GM21529 (cell line): ENCODE measurements at regions not wholly inside any gene's neighbourhood (a gene's known extent, or its start where the extent isn't known, plus 50 kb on each side); places are given as distances from the start of the nearest gene placed in this dataset.
"Not testable (repeated sequence)": the region's sequence is repeated elsewhere in the genome, so short reads cannot be mapped to it uniquely, and the experiment has no call there.

ENCODE experiments used
- ATAC-seq: cut with Tn5 transposase; IDR thresholded peaks from one replicate; pipeline ENCODE4 v1.9.1; 2021; ENCODE audit not compliant: unreplicated experiment

DNA sequence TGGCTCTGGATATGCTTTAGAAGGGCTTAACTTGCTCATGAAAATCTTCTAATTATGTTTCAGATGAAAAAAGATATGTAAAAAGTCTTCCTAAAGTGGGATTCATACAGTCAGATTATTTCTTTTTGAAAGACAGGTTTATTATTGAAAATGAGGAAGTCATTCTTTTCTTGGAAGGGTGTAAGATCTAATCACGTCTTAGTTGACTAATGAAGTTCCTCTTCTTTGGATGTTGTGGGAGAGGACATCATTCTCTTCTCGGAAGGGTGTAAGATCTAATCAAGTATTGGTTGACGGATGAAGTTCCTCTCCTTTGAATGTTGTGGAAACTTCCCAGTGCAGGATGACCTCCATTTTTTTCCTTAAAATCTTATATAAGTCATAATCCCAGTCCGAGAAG is 74.9 kb downstream of the ALG10 start:
- no peak for ATAC-seq

DNA sequence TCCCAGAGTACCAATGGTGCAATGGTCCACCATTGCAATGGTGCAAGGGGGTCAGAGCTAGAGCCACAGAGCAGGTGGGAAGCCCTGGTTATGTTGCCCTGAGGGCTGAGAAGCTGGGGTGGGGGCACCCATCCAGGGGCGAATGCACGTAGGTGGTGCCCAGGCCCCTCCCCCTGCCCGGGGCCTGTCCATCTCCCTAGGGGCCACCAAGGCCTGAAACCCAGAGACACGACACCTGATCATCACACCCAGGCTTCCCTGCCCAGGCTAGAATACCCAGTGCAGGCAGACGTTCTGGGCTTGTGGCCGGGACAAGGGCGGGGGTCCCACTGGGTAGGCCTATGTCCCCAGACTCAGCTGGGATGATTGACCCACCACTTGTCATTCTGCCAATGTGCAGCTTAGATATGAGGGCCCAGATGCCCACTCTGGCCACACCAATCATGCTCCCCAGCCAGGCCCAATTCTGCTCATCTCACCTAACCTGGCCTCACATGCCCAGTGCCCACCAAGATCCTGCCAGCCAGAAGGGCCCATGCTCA is 83.2 kb downstream of the ALG10 start:
- no peak for ATAC-seq

DNA sequence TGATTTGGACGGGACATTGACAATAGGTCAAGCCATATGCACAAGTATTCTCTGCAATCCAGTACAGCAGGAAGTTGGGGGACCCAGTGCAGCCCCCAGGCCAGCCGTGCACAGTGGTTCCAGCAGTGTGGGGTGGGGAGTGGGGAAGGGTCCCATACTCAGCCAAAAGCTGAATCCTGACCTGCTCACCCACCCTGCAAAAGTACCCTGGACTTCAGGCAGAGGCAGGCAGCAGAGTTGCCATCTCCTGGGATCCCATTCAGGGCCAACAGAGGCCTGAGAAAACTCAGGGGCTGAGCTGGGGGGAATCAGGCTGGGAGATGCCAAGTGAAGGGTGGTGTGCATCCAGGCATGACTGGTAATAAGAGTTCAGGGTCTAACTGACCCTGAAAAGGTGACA is 83.9 kb downstream of the ALG10 start:
- no peak for ATAC-seq

DNA sequence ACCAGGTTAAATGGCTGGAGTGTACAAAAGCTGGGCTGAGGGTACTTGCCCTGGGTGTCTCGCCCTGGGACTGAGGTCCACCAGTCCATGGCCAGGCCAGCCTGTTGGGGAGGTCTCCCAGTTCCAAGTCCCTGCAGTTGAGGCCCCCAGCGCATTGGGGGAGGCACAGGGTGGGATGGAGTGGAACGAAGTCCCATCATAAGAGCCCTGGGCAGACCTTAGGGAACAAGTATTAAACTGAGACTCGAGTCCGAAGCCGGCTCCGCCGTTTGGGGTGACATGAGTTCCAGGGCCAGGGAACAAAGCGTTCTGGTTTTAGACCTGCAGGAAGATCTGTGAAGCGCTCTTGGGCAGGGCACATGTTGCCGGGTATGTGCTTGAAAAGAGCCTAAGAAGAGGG is 84.7 kb downstream of the ALG10 start:
- ATAC-seq: no peak

DNA sequence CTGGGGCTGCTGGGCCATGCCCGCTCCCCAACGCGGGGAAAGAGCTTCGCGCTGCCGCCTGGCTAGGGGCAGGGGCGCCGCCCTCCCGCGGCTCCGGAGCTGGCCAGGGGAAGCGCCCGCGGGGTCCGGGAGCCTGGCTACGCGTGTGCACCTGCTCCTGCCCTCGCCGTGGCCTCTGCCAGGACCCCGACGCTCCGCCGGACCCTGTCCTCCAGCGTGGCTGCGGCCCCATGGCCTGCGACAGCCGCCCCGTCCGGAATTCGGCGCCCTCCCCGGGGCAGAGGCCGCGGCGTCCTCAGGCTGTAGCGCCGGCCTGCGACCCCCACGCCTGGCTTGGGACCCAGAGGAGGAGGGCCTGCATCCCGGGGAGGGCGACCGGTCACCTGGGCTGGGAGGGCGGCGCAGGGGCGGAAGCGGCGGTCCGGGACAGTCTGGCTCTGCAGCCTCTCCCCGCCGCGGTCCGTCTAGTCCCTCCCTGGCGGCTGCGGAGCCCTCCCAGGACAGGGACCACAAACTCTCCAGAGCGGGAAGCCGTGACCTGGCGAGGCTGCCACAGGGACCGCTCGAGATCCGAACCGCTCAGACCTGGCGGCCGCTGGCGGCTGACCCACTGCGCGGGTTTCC is 85.6 kb downstream of the ALG10 start:
- ATAC-seq: no peak

DNA sequence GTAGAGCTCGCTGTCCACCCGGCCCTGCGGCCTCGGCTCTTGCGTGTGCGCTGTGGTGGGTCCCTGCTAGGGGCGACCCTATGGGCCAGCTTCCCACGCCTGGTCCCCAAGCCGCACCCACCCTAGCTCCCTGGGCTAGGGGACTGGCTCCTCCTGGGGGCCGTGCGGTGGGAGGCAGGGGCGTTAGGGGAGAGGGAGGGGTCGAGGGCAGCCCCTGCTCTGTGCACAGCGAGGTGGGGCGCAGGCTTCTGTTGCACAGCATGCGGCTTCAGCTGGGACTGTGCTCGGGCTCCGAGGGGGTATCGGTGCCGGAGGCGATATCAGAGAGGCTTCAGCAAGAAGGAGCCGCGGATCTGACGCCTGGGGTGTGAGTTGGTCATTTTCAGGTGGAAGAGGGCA is 86.1 kb downstream of the ALG10 start:
- no peak for ATAC-seq

DNA sequence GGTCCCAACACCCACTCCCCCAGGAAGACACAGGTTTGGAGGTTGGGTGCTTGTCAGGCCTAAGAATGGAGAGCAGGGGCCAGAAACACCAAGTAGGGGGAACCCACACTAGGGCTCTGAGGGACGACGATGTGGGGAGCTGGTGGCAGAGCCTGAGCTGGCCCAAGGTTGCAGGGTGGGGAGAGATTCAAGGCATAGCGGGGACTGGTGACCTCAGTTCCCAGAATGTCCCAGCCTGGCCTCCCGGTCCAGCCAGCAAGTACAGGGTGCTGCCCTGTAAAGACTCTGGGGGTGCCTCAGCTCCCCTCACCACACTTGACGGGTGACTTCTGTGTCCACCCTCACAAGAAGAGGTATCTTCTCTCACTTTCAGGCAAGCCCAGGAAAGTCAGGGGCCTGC is 86.7 kb downstream of the ALG10 start:
- no peak for ATAC-seq

DNA sequence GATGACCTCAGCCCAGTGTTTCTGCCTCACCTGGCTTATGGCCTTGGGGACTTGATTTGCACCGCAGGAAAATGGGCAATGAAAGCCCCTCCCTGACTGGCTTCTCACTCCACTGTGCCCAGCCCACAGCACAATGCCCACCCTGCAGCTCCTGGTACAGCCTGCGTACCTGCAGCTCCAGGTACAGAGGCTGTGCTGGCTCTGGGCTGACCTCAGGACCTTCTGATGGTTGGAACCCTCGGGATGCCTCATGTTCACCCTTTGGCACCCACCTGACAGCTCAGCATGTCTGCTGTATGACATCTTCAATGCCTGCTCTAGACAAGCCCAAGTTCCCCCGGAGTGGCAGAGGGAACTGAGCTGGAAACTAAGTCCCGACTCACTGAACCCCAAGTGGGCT is 87.1 kb downstream of the ALG10 start:
- ATAC-seq: no peak

DNA sequence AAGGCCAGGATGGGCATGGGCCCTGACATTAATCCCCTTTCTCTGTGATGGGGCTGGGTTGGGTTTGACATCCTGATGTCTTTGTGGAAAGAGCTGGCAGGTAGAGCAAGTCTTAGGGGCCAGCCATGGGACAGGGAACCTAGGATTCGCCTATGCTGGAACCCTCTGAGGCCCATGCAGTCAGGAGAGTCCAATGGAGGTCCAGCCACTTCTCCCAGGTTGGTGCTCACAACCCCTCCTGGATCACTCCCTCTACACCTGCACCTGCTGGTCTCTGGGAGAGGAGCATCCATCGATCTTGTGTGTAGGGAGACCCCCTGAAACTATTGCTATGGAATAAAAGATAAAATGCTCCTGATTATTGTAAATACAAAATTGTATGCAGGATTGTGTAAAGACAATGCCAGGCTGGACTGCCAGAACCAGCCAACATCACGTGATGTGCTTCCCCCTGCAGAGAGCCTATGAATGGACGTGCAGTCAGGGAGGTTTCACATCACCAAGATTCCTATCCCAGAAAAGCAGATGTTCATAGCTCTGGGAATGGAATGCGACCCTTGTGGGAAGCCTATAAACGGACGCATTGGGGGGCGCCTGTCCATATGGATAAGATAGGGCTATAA is 87.7 kb downstream of the ALG10 start:
- ATAC-seq: not testable (repeated sequence)

DNA sequence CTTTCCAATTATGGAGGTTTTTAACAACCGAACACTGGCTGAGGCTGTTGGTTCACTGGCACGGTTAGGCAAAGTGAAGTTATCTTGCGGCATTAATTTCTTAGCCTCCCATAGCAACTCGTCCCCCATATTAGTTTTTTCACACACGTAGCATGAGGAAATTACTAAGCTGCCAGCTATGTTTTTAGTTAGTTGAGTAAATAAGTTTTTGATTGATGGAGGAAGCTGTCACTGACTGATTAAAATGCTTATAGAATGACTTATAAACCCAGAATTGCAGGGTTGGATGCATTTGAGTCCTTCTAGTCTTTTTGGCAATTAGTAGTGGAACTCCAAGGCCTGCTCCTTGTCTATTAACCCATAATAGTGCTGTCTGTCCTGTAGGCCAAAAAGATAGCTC is 97.1 kb downstream of the ALG10 start:
- ATAC-seq: no peak

DNA sequence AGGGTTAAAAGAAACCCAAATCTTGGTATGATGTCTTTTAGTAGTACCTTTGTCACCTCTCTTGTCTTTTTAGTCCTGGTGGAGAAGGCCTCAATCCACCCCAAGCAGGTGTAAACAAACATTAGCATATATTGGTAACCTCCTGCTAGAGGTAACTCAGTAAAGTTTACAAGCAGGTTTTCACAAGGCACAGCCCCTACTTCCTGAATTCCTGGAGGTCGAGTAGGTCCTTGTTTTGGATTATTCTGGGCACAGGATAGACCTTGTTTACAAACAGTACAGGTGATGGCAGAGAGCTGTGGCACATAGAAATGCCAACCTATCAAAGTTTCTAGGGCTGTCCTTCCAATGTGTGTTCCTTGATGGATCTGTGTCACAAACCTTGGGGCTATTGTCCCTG is 99.1 kb downstream of the ALG10 start:
- no peak for ATAC-seq

DNA sequence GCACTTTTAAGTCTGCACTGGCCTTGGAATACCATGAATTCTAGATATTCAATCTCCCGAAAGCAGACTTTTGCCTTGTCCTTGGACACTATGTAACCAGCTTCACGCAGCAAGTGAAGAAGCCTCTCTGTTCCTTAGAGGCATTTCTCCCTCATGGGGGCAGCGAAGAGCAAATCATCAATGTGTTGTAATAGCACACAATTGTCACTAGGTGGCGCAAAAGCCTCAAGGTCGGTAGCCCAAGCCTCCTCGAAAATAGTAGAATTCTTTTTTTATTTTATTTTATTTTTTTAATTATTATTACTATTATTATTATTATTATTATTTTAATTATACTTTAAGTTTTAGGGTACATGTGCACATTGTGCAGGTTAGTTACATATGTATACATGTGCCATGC is 100.8 kb downstream of the ALG10 start:
- ATAC-seq: peak; percentile 52

DNA sequence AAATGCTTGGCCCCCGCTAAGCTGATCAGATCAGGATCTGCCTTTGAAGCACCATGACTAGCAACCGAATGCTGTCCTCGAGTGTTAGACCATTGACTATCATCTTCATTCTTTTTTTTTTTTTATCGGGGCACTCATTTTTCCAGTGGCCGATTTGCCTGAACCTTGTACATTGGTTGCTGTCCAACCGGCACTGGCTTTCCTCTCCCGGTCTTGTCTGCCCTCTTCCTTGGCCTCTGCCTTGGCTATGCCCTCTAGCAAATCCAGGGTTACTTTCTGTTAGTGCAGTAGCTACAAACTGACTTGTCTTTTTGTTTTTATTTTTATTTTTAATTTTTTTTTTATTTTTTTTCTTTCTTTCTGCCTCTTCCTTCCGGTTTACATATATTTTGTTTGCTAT is 102.3 kb downstream of the ALG10 start:
- no peak for ATAC-seq

DNA sequence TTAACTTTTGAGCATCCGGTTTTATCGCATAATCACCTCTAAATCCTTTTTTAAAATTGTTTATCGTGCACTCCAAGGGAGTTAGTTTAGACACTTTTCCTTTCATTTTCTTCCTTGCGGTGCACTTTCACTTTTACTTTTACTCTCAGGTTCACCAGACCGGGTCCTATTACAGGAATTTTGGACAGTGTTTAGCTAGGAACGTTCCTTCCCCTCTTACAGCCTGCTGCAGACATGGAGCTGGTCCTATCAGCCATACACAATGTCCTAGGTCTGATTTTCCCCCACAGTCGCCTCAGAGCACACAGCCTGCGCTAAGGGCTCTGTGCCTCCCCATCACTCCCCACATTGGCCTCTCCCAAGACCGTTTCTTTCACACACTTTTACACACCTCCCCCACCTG is 103.9 kb downstream of the ALG10 start:
- peak; percentile 71 for ATAC-seq

DNA sequence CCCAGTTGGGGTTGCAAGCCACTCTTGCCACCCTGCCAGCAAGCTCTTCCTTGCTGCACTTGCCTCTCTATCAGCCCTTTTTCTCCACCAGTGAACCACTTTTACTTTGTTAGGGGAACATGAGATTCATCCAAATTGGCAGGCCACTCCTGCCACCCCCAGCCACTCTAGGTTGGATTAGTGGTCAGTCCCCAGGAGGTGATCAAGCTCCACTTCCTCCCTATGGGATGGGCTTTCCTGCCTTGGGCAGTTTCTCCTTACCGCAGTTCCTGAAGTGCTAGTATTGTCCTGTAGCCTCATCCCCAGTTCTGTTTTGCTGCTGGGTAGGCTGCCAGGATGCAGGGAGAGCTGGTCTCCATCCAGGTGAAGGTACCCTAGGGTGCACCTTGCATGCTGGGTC is 104.5 kb downstream of the ALG10 start:
- ATAC-seq: no peak

DNA sequence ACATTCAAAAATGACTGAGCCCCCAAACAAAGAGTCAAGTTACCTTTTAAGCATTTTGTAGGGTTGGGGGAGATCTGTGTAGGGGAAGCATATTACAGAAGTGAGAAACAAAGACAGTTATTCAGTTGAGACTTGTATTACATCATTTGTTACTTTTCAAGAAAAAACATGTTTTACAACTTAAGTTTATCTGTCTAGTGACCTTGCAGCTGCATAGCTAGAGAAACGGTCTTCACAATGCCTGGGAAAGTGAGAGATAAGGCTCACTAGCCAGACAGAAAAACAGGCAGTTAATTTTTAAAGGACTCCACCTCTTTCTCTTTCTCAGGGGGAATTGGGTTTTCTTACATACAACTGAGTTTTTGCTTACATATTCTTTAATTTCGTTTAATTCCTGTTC is 105.1 kb downstream of the ALG10 start:
- not testable (repeated sequence) for ATAC-seq

DNA sequence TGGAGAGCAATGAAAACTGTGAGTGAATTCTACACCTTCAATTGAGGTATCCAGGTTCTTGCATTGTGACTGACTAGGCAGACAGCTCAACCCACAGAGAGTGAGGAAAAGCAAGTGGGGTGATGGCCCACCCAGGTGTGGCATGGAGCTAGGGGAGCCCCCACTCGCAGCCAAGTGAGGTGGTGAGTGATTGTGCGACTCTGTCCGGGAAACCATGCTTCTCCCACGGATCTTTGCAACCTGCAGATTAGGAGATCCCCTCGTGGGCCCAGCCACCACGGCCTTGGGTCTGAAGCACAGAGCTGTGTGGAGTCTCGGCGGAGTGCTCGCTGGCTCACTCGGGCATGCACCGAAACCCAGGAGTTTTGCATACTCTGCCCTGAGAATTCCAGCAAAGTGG is 120.1 kb downstream of the ALG10 start:
- ATAC-seq: no peak

DNA sequence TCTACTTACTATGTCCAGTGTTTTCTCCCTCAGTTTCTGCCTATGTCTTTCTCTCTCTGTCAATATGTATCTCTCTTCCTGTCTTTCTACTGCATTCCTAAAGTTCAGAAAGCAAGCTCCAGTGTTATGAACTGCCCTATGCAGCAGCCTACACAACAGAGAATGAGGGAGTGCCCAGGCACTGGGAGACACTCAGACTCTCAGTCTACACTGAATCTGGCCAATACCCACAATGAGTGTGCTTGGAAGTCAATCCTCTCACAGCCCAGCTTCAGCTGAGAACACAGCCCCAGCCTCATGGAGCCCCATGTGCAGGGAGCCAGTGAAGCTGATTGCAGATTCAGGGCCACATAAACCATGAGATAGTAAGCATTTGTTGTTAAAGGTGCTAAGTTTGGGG is 128.7 kb downstream of the ALG10 start:
- no peak for ATAC-seq

DNA sequence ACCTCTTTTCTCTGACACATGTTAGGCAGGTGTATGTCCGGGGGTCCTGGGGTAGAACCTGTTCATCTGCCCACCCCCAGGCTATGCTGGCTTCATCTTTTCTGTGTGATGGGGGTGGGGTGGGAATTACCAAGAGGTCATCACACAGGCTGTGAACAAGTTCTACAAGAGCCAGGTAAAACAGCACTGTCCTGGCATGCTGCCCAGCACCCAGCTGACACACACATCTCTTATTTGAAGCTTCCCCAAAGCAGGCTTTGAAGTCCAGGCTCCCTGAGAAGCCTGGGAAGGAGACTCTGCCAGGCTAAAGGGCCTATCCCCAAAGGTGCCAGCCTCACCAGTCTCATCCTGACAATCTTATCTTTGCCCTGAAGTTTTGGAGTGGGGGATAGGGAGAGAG is 141.1 kb downstream of the ALG10 start:
- no peak for ATAC-seq

DNA sequence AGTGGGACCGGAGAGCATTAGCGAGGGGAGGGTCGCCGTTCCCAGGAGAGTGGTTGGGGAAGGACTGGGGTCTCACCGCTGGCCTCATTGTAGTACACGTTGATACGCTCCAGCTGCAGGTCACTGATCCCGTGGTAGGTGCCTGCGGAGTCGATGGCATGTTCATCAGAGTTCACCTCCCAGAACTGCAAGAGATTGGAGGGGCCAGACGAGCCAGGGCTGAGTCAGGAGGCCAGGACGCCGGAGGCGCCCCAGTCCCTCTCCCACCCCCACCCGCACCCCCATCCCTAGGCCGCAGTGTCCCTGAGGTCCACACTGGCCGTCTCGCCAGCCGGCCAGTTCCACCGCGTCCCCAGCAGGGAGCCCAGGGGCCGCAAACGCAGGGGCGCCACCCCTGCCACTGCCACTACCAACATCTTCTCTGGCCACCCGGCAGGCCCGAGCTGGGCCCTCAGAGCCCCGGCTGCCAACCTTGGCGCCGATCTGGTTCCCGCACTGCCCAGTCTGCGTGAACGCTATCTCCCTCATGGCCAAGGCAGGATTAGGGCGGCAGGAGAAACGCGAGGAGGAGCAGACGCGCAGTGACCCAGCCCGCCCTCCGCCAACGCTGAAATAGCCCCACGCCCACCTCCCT is 144.2 kb downstream of the ALG10 start:
- no peak for ATAC-seq

DNA sequence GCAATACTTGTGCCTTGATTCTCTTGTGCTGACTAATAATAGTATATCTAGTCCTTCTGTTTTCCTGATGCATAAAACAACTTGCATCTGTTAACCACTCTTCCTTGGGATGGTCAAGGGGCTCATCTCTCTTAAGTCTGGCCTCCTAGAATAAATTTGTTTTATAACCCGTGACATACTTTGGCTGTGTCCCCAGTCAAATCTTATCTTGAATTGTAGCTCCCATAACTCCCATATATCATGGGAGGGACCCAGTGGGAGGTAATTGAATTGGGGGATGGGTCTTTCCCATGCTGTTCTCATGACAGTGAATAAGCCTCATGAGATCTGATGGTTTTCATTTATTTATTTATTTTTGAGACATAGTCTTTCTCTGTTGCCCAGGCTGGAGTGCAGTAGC is 146.2 kb downstream of the ALG10 start:
- ATAC-seq: not testable (repeated sequence)

DNA sequence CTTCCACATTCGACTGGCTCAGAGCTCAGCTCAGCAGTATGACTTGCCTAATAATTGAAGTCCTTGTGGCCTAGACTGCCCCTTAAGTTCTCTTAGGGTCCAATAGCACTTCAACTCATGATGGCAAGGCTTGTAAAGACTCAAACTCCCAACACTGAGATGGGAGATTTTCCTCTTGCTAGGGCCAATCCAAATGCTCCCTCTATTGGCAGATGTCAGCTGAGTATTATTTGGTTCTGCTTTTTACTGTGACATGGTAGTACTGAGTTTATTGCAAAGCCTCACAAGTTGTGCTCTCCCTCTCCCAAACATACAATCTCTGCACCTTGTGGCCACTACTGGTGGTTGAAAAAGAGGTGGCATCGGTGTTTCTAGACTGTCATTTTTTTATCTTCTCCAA is 164.2 kb downstream of the ALG10 start:
- no peak for ATAC-seq
